ENCODE measurements at regions not wholly inside any gene's neighbourhood (a gene's known extent, or its start where the extent isn't known, plus 50 kb on each side); places are given as distances from the start of the nearest gene placed in this dataset.

- H3K27ac ChIP-seq, result no peak overlapping the region
Observed at GRCh38 chr13:50670847-50671496, 172.5 kb downstream of the DLEU7 start.

DNA sequence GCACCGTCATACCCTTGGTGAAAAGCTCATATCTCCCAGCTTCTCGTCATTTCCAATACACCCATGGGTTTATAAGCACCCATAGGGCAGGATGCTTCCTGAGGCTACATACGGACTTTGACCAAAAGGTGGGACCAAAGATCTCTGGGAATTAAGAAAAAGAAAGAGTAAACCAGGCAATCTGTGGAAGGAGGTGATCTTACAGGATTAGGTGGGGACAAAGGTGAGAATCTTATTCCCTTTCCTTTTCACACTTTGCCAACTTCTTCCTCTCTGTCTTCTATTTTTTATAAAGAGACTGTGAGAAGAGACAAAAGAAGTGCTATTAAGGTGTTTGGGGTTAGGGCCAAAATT, 172.0 kb downstream of the DLEU7 start:
- H3K27ac ChIP-seq, result no peak overlapping the region
- no peak for TF ChIP-seq CTCF (conservative IDR thresholded peaks at IDR 0.05)

More at GRCh38 chr13:50670847-50671496, 172.5 kb downstream of the DLEU7 start:
- no peak for TF ChIP-seq CTCF (conservative IDR thresholded peaks at IDR 0.05)

- no peak overlapping the region for H3K27ac ChIP-seq
- no peak for TF ChIP-seq CTCF (conservative IDR thresholded peaks at IDR 0.05)
Observed at GRCh38 chr13:50672025-50672424, 171.5 kb downstream of the DLEU7 start.

DNA sequence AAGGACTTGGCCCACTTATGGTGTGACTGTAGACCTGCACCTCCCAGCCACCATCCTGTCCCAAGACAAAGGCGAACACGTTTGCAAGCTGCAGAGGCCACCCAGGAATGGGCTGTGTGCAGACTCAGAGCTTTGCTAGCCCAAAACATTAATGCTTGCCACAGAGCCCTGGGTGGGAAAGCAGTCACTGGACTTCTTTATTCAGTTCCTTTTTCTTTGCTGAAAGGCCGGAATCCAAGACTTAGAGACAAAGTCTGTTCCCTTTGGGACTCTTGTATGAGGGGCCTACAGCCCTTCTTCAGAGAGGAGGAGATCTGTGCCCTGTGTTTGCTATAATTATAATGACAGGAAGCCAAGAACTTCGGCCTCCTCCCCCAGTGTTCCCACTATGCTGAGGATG, 167.8 kb downstream of the DLEU7 start:
- no peak for TF ChIP-seq CTCF (conservative IDR thresholded peaks at IDR 0.05)
- H3K27ac ChIP-seq, result no peak overlapping the region

- H3K27ac ChIP-seq, result no peak overlapping the region
- TF ChIP-seq CTCF (conservative IDR thresholded peaks at IDR 0.05), result no peak
Observed at GRCh38 chr13:50676602-50677001, 166.9 kb downstream of the DLEU7 start.

DNA sequence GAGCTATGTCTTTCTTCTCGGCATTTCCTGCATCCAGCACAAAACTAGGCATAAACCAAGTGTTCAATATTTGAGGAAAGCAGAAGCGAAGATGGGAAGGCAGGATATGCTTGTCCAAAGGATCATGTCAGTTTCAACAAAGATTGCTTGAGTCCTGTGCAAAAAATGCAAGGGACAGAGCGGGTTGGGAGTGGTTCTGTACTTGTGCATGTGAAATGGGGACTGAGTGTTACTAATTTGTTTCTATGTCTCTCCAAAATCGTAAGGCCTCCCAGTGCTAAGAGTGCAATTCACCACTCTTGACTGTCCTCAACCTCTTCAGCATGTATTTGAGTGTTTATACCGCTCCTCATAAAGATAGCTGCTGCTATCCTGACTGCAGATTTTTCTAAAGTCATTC, 166.2 kb downstream of the DLEU7 start:
- TF ChIP-seq CTCF (conservative IDR thresholded peaks at IDR 0.05), result no peak
- H3K27ac ChIP-seq, result no peak overlapping the region

DNA sequence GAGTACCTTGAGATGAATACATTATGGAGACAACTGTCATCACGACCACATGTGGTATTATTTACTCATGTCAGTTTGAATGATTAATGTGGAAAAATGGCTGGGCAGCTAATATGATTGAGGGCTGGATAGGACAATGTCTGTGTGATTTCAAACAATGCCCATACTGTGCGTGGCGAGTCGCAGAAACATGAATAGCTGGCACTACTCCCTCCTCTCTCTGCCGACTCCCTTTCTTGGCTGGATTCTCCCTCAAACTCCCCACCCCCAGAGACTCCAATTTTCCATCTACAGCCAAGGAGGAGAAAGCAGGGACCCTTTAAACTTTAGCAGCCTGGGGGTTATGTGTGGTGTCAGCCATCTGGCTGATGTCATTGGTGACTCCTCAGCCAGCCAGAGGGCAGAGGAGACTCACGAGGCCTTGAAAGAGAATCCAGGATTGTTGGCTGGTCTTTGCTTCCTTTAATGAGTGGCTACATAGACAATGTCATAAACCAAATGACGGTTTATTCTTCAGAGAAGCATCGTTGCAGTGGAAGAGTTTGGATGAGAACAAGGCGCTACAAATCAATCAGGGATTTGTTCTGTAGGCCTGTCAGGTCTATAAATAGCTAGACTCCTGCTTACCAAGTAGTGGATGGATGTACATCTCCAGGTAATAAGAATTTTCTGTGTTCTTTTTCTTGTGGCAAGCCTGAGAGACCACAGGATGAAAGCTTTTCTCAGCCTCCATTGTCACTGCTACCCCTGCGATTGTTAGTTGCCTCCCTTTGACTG, 165.6 kb downstream of the DLEU7 start:
- H3K27ac ChIP-seq, result no peak overlapping the region
- TF ChIP-seq CTCF (conservative IDR thresholded peaks at IDR 0.05), result no peak
